ENCODE measurements at regions not wholly inside any gene's neighbourhood (a gene's known extent, or its start where the extent isn't known, plus 50 kb on each side); places are given as distances from the start of the nearest gene placed in this dataset.
A peak's percentile ranks its signal among the peaks of the same experiment; 100 is the strongest.

DNA sequence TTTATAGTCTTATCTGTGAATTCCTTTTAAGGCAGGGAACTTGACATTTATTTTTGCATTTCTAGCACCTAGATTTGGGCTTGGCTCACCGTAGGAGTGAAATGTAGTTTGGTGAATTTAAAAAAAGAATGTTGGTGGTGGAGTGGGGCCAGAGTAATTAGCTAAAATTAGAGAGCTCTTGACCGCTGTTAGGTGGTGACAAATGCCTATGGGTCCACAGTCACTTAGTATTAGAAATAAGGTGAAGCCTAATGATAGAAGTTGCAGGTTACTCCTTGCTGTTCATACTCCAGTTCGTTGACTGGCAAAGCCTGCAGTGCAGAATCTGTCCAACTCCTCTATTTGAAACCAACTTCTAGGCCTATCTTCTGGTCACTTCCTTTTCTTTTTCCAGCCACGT lies 318.8 kb upstream of the NRIP1 start:
- Histone ChIP-seq H3K36me3 (no peaks in the 10 kb centered on the region), H3K4me1 (peaks cover 0 to 6% (median 0%) of the 10 kb centered on the region in 9 donors), H3K27me3 (no peaks in the 10 kb centered on the region), H3K4me3 (no peak overlapping the region), H3K9me3 (peaks cover 0 to 24% (median 0%) of the 10 kb centered on the region in 11 donors), H3K27ac (no peak overlapping the region)
- TF ChIP-seq, protein P1, sequence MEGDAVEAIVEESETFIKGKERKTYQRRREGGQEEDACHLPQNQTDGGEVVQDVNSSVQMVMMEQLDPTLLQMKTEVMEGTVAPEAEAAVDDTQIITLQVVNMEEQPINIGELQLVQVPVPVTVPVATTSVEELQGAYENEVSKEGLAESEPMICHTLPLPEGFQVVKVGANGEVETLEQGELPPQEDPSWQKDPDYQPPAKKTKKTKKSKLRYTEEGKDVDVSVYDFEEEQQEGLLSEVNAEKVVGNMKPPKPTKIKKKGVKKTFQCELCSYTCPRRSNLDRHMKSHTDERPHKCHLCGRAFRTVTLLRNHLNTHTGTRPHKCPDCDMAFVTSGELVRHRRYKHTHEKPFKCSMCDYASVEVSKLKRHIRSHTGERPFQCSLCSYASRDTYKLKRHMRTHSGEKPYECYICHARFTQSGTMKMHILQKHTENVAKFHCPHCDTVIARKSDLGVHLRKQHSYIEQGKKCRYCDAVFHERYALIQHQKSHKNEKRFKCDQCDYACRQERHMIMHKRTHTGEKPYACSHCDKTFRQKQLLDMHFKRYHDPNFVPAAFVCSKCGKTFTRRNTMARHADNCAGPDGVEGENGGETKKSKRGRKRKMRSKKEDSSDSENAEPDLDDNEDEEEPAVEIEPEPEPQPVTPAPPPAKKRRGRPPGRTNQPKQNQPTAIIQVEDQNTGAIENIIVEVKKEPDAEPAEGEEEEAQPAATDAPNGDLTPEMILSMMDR (IDR thresholded peaks at IDR 0.05) = no peak
- no peak for DNase-seq
- 37 to 49% methylated on average over 4 of the region's 4 CpGs for WGBS, 2 donors
- intact Hi-C loops (cut with DNase I) = no loop called here
- ATAC-seq = peak in 6 of 8 donors; percentile 37 to 83 (median 48)

DNA sequence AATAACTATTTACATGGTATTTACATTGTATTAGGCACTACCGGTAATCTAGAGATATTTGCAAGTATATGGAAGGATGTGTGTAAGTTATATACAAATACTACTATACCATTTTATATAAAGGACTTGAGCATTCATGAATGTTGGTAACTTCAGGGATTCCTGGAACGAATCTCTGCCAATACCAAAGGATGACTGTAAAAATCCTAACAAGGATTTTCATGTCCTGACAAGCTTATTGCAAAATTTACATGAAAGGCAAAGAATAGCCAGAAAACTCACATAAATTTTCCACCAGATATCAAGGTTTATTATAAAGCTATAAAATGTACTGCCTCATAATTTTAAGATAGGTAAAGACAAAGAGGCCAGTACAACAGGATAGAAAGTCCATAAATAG lies 325.2 kb upstream of the NRIP1 start:
- H3K36me3 ChIP-seq = no peaks in the 10 kb centered on the region
- no peak overlapping the region for H3K27ac ChIP-seq
- 90 to 96% methylated on average over 2 of the region's 2 CpGs for WGBS, 2 donors
- no peaks in the 10 kb centered on the region for H3K4me1 ChIP-seq
- peaks cover 0 to 13% (median 0%) of the 10 kb centered on the region in 11 donors for H3K9me3 ChIP-seq
- intact Hi-C loops (cut with DNase I) = no loop called here
- no peak overlapping the region for H3K4me3 ChIP-seq
- no peak for DNase-seq
- H3K27me3 ChIP-seq = no peaks in the 10 kb centered on the region
- TF ChIP-seq, protein P1 (IDR thresholded peaks at IDR 0.05) = no peak
- ATAC-seq = no peak

DNA sequence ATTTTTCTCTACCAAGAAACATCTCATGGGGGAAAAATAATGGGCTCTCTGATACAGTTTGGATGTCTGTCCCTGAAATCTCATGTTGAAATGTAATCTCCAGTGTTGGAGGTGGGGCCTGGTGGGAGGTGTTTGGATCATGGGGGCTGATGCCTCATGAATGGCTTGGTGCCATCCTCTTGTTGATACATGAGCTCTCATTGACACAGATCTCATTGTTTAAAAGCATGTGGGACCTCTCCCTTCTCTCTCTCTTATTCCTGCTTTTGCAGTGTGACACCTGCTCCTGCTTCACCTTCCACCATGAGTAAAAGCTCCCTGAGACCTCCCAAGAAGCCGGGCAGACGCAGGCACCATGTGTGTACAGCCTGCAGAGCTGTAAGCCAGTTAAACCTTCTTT lies 332.5 kb upstream of the NRIP1 start:
- 91 to 96% methylated on average over 2 of the region's 2 CpGs for WGBS, 2 donors
- intact Hi-C loops (cut with DNase I) = no loop called here
- Histone ChIP-seq H3K9me3 (peaks cover 0 to 3% (median 0%) of the 10 kb centered on the region in 11 donors), H3K4me1 (no peaks in the 10 kb centered on the region), H3K27me3 (no peaks in the 10 kb centered on the region), H3K27ac (no peak overlapping the region), H3K36me3 (no peaks in the 10 kb centered on the region), H3K4me3 (no peak overlapping the region)
- DNase-seq (no peak), ATAC-seq (no peak)
- TF ChIP-seq, protein P1 (IDR thresholded peaks at IDR 0.05) = no peak

DNA sequence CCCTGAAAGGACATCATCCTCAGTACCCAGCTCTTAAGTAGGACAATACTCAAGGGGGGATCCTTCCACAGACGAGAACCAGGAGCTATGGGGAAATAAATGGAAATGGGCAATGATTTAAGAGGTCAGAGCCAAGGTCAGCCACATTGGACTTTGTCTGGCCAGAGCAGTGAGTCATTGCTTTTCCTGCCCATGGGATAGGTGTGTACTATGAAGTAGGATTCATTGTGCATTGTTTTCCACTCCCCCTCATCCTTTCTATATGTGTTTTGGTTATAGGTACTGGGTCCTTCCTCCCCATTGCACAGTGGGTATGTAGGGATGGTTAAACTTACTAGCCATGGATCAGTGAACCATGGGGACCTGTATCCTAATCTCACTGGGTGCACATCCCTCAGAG lies 328.9 kb upstream of the USP25 start:
- H3K36me3 ChIP-seq = no peaks in the 10 kb centered on the region
- no peak overlapping the region for H3K4me3 ChIP-seq
- ATAC-seq = no peak
- no peaks in the 10 kb centered on the region for H3K4me1 ChIP-seq
- intact Hi-C loops (cut with DNase I) = no loop called here
- WGBS, 2 donors = 44 to 59% methylated on average over 1 of the region's 1 CpG
- TF ChIP-seq, protein P1 (IDR thresholded peaks at IDR 0.05) = no peak
- H3K9me3 ChIP-seq = peaks cover 0 to 15% (median 0%) of the 10 kb centered on the region in 11 donors
- H3K27me3 ChIP-seq = no peaks in the 10 kb centered on the region
- no peak for DNase-seq
- no peak overlapping the region for H3K27ac ChIP-seq
